ENCODE measurements at regions not wholly inside any gene's neighbourhood (a gene's known extent, or its start where the extent isn't known, plus 50 kb on each side); places are given as distances from the start of the nearest gene placed in this dataset.

DNA sequence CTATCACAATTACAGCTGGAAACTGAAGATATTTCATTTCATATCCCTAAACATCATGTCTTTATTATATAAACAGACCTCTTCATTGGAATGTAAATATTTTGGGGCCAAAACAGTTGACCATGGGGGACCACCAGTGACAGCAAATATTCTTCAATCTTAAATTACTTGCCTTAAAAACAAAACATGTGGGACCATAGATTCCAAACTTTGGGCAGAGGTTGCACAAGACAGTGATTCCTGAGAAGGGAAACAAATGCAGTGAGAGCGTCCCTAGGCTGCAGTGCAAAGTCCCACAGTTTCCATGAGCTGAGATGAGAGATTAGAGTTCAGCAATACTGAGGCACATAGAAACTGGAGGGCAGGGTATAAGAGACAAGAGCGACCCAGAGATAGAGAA, 818.9 kb downstream of the CBLN2 start:
- in situ Hi-C loops (cut with MboI; ENCODE audit: low pct_unique_long_range_greater_than_20kb, low sequenced_read_pairs, unreplicated experiment) = no loop called here
- TF ChIP-seq, protein P1, sequence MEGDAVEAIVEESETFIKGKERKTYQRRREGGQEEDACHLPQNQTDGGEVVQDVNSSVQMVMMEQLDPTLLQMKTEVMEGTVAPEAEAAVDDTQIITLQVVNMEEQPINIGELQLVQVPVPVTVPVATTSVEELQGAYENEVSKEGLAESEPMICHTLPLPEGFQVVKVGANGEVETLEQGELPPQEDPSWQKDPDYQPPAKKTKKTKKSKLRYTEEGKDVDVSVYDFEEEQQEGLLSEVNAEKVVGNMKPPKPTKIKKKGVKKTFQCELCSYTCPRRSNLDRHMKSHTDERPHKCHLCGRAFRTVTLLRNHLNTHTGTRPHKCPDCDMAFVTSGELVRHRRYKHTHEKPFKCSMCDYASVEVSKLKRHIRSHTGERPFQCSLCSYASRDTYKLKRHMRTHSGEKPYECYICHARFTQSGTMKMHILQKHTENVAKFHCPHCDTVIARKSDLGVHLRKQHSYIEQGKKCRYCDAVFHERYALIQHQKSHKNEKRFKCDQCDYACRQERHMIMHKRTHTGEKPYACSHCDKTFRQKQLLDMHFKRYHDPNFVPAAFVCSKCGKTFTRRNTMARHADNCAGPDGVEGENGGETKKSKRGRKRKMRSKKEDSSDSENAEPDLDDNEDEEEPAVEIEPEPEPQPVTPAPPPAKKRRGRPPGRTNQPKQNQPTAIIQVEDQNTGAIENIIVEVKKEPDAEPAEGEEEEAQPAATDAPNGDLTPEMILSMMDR (IDR thresholded peaks at IDR 0.05; ENCODE audit: extremely low read depth, insufficient read depth, missing control alignments) = no peak
- no peak for DNase-seq (ENCODE audit: low spot score)

DNA sequence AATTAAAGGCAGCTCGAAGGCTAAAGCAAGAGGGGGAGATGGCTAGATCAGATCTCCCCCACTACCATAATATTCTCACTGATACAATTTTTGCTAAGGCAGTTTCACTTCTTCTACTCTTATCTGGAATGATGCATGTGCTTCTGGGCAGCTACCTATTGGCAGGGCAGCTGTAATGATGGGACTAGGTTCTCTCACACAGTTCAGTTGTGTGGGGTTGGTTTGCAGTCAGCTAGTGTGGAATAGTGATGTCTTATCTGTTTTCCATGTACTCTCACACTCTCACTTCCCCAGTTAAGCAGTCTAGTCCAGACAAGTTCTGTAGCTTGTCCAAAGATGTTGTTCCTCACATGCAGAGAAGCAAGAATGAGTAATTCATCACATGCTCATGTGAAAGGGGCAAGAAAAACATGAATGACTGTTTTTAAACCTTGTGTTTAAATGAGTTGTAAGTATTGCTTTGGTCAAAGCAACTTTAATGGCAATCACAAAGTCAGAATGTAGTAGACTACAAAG, 836.1 kb downstream of the CBLN2 start:
- no peak for DNase-seq (ENCODE audit: low spot score)
- in situ Hi-C loops (cut with MboI; ENCODE audit: low pct_unique_long_range_greater_than_20kb, low sequenced_read_pairs, unreplicated experiment) = no loop called here
- TF ChIP-seq, protein P1 (IDR thresholded peaks at IDR 0.05; ENCODE audit: extremely low read depth, insufficient read depth, missing control alignments) = no peak

DNA sequence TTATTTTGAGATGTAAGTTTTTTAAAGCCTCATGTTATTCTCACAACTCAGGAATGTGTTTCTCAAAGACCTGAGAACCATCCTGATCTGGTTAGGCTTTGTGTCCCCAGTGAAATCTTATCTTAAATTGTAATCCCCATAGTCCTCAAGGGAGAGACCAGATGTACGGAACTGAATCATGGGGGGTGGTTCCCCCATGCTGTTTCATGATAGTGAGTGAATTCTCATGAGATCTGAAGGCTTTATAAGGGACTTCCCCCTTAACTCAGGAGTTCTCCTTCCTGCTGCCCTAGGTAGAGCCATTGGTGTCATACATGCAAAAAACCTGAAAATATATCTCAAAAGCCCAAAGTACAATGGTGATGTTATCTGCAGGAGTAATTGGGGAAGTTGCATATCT, 836.7 kb downstream of the CBLN2 start:
- in situ Hi-C loops (cut with MboI; ENCODE audit: low pct_unique_long_range_greater_than_20kb, low sequenced_read_pairs, unreplicated experiment) = no loop called here
- TF ChIP-seq, protein P1 (IDR thresholded peaks at IDR 0.05; ENCODE audit: extremely low read depth, insufficient read depth, missing control alignments) = no peak
- no peak for DNase-seq (ENCODE audit: low spot score)

DNA sequence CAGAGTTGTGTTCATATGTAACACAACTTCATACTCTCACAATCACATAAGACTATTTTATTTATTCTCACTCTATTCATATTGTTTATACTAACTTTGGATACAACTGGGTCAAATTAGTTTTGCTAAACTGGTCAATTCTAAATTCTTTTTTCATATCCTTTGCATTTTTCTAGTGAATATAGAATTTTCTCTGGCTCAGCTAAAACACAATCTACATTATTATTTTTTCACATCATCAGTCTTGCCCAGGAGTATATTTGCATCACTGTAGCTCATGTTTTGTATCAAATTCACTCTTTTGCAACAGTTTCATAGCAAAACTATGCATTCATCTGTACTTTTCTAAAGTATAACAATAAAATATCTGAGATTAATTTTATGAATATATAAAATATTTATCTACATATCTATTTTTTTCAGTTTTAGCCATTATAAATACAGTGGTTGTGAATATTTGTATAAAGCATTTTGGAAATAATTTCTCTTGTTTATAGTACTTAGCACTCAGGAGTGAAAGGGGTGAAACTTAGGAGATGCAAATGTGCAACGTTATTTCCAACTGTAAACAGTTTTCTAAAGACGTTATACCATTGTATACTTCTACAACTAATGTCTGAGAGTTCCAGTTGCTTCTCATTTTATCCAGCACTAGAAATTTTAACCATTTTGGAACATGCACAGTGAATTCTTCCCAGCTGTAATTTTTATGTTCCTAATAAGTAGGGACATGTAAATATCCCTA, 854.6 kb downstream of the CBLN2 start:
- TF ChIP-seq, protein P1 (IDR thresholded peaks at IDR 0.05; ENCODE audit: extremely low read depth, insufficient read depth, missing control alignments) = no peak
- DNase-seq (ENCODE audit: low spot score) = no peak
- in situ Hi-C loops (cut with MboI; ENCODE audit: low pct_unique_long_range_greater_than_20kb, low sequenced_read_pairs, unreplicated experiment) = no loop called here

DNA sequence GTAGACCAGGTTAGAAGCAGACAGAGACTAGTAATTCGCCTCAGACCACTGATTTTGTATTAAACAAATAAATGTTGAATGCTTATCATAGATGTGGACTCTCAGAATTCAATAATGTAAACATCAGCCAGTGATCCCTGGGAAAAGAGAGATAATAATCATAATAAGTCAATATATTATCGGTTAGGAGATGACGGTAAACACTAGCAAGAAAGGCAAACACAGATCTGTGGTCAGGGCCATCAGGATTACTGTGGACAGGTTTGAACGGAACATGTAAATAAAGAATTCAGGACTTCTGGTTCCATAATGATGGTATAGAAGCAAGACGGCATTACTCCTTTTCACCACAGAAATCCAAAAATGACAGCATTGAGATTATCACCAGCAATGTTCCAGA, 861.6 kb downstream of the CBLN2 start:
- DNase-seq (ENCODE audit: low spot score) = no peak
- in situ Hi-C loops (cut with MboI; ENCODE audit: low pct_unique_long_range_greater_than_20kb, low sequenced_read_pairs, unreplicated experiment) = no loop called here

DNA sequence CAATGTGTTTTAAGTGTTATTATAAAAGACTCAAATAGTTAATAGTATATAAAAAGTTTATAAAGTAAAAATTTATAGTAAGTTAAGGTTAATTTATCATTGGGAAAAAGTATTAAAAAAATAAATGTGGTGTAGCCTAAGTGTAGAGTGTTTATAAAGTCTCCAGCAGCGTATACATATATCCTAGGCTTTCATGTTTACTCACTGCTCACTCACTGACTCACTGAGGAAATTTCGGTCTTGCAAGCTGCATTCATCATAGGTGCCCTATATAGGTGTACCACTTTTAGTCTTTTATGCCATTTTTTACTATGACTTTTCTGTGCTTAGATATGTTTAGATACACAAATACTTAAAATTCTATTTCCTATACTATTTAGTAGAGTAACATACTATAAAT, 866.0 kb downstream of the CBLN2 start:
- TF ChIP-seq, protein P1 (IDR thresholded peaks at IDR 0.05; ENCODE audit: extremely low read depth, insufficient read depth, missing control alignments) = no peak
- in situ Hi-C loops (cut with MboI; ENCODE audit: low pct_unique_long_range_greater_than_20kb, low sequenced_read_pairs, unreplicated experiment) = no loop called here
- DNase-seq (ENCODE audit: low spot score) = no peak

More for the DNA sequence above, 861.6 kb downstream of the CBLN2 start:
- TF ChIP-seq, protein P1 (IDR thresholded peaks at IDR 0.05; ENCODE audit: extremely low read depth, insufficient read depth, missing control alignments) = no peak
